ENCODE measurements at regions not wholly inside any gene's neighbourhood (a gene's known extent, or its start where the extent isn't known, plus 50 kb on each side); places are given as distances from the start of the nearest gene placed in this dataset.

GRCh38 chr9:105043370-105043936 is 115.5 kb upstream of the ABCA1 start:
- intact Hi-C loops (cut with DNase I): no loop called here
- H3K4me3 ChIP-seq: no peak overlapping the region
- TF ChIP-seq POLR2AphosphoS5 (IDR thresholded peaks at IDR 0.05) (no peak), CTCF (IDR thresholded peaks at IDR 0.05) (no peak), EP300 (IDR thresholded peaks at IDR 0.05) (no peak), POLR2A (IDR thresholded peaks at IDR 0.05; ENCODE audit: low read depth) (no peak)
- no peaks in the 10 kb centered on the region for H3K27me3 ChIP-seq
- no peak overlapping the region for H3K27ac ChIP-seq (replicated peaks in 1 of 4)
- H3K4me1 ChIP-seq: peaks cover 0 to 7% (median 0%) of the 10 kb centered on the region in 4 donors
- WGBS: 94% methylated on average over 3 of the region's 3 CpGs
- H3K36me3 ChIP-seq: no peaks in the 10 kb centered on the region
- no peak for DNase-seq (ENCODE audit: extremely low spot score)
- H3K9me3 ChIP-seq: no peaks in the 10 kb centered on the region

GRCh38 chr9:105044518-105044917 is 116.6 kb upstream of the ABCA1 start:
- Histone ChIP-seq H3K27ac (replicated peaks in 1 of 4) (no peak overlapping the region), H3K4me1 (peaks cover 0 to 7% (median 0%) of the 10 kb centered on the region in 4 donors), H3K36me3 (no peaks in the 10 kb centered on the region), H3K9me3 (no peaks in the 10 kb centered on the region), H3K4me3 (no peak overlapping the region), H3K27me3 (no peaks in the 10 kb centered on the region)
- 75% methylated on average over 2 of the region's 2 CpGs for WGBS
- TF ChIP-seq POLR2A (IDR thresholded peaks at IDR 0.05; ENCODE audit: low read depth) (no peak), POLR2AphosphoS5 (IDR thresholded peaks at IDR 0.05) (no peak), CTCF (IDR thresholded peaks at IDR 0.05) (no peak), EP300 (IDR thresholded peaks at IDR 0.05) (no peak)
- intact Hi-C loops (cut with DNase I): no loop called here
- no peak for DNase-seq (ENCODE audit: extremely low spot score)

- intact Hi-C loops (cut with DNase I): no loop called here
These were observed 119.2 kb upstream of the ABCA1 start for GRCh38 chr9:105046907-105047741.

GRCh38 chr9:105047742-105048041 is 119.7 kb upstream of the ABCA1 start:
- H3K27ac ChIP-seq (replicated peaks in 1 of 4): no peak overlapping the region
- no peaks in the 10 kb centered on the region for H3K27me3 ChIP-seq
- H3K4me3 ChIP-seq: no peak overlapping the region
- H3K4me1 ChIP-seq: peaks cover 0 to 7% (median 0%) of the 10 kb centered on the region in 4 donors
- WGBS: 70% methylated on average over 2 of the region's 2 CpGs
- DNase-seq (ENCODE audit: extremely low spot score): no peak
- no peaks in the 10 kb centered on the region for H3K36me3 ChIP-seq
- no peak for TF ChIP-seq CTCF (IDR thresholded peaks at IDR 0.05)
- no peak for TF ChIP-seq POLR2A (IDR thresholded peaks at IDR 0.05; ENCODE audit: low read depth)
- TF ChIP-seq POLR2AphosphoS5 (IDR thresholded peaks at IDR 0.05): no peak
- no peak for TF ChIP-seq EP300 (IDR thresholded peaks at IDR 0.05)
- H3K9me3 ChIP-seq: no peaks in the 10 kb centered on the region
- intact Hi-C loops (cut with DNase I): no loop called here

More at GRCh38 chr9:105046907-105047741, 119.2 kb upstream of the ABCA1 start:
- no peaks in the 10 kb centered on the region for H3K27me3 ChIP-seq
- H3K4me3 ChIP-seq: no peak overlapping the region
- H3K4me1 ChIP-seq: peaks cover 0 to 7% (median 0%) of the 10 kb centered on the region in 4 donors
- whole genome bisulfite sequencing: 100% methylated on average over 2 of the region's 2 CpGs
- no peak for DNase-seq (ENCODE audit: extremely low spot score)
- H3K36me3 ChIP-seq: no peaks in the 10 kb centered on the region
- no peak overlapping the region for H3K27ac ChIP-seq (replicated peaks in 1 of 4)
- TF ChIP-seq EP300 (IDR thresholded peaks at IDR 0.05): no peak
- no peak for TF ChIP-seq POLR2AphosphoS5 (IDR thresholded peaks at IDR 0.05)
- TF ChIP-seq POLR2A (IDR thresholded peaks at IDR 0.05; ENCODE audit: low read depth): no peak
- TF ChIP-seq CTCF (IDR thresholded peaks at IDR 0.05): no peak
- H3K9me3 ChIP-seq: no peaks in the 10 kb centered on the region

Data from esophagus muscularis mucosa (tissue), 4 donors.